EL (cell line): ENCODE measurements at regions not wholly inside any gene's neighbourhood (a gene's known extent, or its start where the extent isn't known, plus 50 kb on each side); places are given as distances from the start of the nearest gene placed in this dataset.
"Not testable (repeated sequence)": the region's sequence is repeated elsewhere in the genome, so short reads cannot be mapped to it uniquely, and the experiment has no call there.

Experiments used
- DNase-seq: peaks from one replicate; pipeline ENCODE4 v3.0.0-alpha.2; 2016

- no peak for DNase-seq
Observed at GRCh38 chr2:59204040-59204439, 962.9 kb upstream of the FANCL start.

GRCh38 chr2:59196491-59196890 lies 955.4 kb upstream of the FANCL start:
- DNase-seq: peak; percentile 5

- no peak for DNase-seq
Observed at GRCh38 chr2:59195851-59196250, 954.7 kb upstream of the FANCL start.

DNA sequence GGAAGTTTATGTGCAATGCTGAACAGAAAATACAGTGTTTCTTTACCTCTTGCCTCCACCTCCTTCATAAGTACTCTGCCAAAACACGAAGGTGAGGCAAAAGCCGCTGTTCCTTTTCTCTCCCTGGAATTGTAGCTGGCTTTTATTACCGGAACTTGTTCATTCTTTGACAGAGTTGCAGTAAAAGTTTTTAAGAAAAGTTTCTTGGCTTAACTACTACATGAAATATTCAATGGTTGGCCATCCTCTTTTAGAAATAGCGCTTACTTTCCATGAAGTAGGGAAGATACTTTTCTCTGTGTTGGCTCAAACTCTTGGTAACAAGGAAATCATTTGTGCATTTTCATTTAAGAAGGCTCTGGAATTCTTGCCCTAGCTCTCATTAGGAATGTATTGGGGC lies 950.7 kb upstream of the FANCL start:
- no peak for DNase-seq

- no peak for DNase-seq
Observed at GRCh38 chr2:59190518-59190917, 949.4 kb upstream of the FANCL start.

DNA sequence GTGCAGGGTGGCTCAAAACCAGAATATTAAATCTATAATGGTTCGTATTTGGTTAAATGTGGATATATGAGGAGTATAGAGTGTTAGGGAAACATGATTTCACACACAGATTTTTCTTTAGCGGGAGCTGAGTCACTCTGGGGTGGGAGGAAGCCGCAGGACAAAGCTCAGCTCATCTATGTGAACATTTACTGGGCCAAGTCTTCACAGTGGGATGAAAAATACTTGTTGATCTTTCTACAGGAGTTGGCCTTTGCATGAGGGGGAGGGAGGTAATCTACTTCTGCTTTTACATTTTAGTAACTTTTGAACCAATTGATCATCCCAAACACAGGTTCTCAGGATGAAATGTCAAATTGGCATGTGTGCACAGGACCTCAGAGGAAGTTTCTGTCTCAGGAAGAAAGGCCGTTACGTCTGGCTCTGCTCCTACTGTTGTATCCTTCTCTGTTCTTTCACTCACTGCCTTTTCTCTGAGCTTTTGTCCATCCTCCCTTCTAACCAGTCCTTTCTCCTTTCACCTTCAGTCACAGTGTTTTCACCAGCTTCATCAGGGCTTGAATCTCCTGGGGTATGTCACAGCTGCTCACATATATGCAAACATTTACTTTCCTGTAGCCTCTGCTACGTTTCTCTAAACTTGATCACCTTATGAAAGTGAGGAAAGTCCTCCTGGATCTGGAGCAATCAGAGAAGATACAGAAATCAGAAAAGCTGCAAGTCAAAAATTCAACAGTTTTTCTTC lies 943.3 kb upstream of the FANCL start:
- no peak for DNase-seq

GRCh38 chr2:59183070-59183469 lies 941.9 kb upstream of the FANCL start:
- no peak for DNase-seq

DNA sequence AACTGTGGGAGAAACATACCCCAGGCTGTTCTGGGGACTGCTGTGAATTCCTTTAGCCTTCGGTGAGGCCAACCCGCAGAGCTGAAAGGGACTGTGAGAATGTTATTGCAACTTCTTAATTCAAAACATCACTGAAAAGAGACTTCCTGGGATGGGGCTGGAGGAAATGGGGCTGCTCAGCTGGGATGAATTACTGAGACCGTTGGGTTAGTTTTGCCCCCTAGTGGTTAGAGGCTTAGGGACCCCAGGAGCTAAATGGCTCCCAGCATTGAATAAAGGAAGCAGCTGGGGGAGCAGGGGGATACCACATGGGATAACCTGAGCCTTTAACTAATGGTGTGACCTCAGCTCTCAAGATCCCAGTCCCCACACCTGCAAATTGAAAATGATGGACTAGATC lies 941.1 kb upstream of the FANCL start:
- peak; percentile 27 for DNase-seq

GRCh38 chr2:59181347-59181746 lies 940.2 kb upstream of the FANCL start:
- DNase-seq: no peak

DNA sequence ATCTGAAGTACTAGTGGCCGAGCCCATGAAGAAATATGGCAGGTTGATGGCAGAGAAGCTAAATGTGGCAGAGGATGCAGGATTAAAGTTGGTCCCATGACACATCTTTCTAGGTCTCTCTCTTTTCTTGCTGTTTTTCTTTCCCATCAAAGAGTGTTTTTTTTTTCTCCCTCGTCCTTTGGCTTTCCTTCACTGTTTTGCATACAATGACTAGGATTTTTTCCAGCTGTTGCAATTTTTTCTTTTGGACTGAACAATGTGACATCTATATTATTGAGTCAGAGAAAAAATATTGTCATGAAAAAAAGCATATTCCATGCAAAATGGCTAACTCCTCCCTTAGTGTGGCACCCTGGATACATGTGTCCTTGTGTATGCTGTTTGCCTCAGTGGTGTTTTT lies 939.5 kb upstream of the FANCL start:
- no peak for DNase-seq

- no peak for DNase-seq
Observed at GRCh38 chr2:59180111-59180510, 939.0 kb upstream of the FANCL start.

DNA sequence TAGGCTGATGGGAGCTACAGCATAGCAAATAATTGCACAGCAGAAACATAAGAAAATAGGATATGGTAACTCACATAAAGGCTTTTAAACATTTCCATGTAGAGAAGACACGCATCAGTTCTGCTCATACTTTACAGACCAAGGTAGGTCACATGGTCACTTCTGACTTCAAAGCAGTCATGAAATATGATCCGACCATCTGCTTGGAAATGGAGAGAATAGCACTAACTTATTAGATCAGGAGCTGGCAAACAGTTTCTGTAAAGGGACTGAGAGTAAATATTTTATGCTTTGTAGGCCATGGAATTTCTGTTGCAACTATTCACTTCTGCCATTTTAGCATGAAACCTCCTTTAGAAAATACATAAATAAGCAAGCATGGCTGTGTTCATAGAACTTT lies 936.6 kb upstream of the FANCL start:
- DNase-seq: no peak

- DNase-seq: no peak
Observed at GRCh38 chr2:59176737-59177136, 935.6 kb upstream of the FANCL start.

GRCh38 chr2:59174536-59175243 lies 933.6 kb upstream of the FANCL start:
- no peak for DNase-seq

- DNase-seq: no peak
Observed at GRCh38 chr2:59173325-59173724, 932.2 kb upstream of the FANCL start.

DNA sequence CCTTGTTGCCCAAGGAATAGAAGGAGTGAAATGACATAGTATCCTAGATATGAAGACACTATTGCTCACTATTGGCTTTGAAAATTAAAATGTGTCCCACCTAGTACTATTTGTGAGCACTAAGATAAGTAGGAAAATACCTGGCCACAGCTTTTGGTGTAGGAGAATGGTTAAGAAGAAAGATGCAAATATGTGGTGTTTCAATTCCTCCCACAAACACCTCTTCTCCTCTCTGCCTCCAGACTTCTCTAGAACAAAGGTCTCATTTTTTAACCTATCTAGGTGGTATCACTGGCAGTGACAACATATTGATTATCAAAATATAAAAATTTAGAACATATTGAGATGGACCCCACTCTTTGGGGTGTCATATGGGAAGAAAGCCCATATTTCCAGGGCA lies 929.9 kb upstream of the FANCL start:
- DNase-seq: no peak

DNA sequence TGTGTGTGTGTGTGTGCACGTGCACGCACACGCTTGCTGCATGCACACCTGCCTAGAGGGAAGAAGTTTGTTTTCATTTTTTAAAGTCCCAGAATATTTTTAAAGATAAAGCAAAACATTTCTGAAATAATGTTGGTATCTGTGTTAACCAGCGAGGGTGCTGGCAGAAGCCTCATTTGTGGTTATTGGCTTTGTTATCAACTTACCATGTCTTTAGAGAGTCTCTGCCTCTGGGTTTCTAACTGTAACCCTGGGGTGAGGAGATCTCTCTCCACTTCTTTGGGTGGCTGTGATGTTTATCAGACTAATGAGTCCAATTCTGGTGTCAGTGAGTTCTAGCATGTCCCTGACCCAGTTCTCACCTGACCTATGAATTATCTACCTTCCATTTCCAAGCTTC lies 927.6 kb upstream of the FANCL start:
- no peak for DNase-seq

DNA sequence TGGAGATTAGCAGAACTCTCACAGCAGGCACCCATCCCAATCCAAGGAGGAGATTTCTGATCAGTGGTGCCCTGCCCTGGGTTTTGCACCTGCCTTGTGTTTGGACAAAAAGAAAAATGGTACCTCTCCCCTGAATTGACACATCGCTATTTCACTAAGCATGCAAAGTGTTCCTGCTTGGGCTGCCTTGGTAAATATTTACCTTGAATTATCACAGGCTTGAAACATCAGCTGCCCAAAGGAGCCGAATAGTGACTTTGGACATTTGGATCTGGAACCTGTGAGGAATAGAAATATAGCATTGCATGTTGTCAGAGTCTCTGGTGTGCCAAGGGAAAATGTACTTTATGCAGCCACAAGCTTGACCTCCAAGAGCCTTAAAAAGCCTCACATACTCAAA lies 926.4 kb upstream of the FANCL start:
- no peak for DNase-seq

GRCh38 chr2:59157908-59158307 lies 916.8 kb upstream of the FANCL start:
- DNase-seq: not testable (repeated sequence)

- DNase-seq: no peak
Observed at GRCh38 chr2:59151805-59152204, 910.7 kb upstream of the FANCL start.

- peak; percentile 1 for DNase-seq
Observed at GRCh38 chr2:59150217-59150849, 909.2 kb upstream of the FANCL start.

DNA sequence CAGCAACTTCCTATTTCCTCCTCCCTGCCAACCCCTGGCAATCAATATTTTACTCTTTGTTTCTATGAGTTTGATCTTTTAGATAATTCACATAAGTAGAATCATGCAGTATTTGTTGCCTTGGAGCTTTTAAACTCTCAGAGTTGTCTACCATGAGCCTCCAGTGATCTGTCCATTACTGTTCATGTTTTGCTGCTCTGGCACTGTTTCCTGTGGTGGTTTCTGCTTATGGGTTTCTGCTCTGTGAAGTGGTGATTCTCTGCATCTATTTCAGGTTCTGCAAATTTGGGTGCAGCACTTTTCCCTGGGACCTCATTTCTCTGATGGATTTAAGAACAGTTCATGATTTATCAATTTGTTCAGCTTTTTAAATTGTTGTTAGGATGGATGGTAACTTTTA lies 908.1 kb upstream of the FANCL start:
- no peak for DNase-seq

DNA sequence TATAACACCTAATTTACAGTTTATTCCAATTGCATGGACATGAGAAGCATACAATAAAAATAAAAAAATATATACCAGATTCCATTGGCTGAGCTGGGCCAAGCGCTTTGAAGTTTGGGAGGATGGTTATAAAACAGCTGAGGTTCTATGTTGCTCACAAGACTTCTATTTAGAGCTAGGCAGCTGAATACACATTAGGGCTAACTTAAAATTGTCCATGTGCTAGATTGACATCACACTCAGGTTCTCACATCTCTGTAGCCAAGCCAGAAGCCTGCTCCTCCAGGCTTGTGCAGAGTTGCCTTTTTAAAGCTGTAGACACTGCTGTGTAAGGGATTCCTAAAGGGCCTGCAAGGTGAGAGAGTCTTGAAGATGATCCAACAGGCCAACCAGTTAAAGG lies 871.1 kb upstream of the FANCL start:
- DNase-seq: no peak

DNA sequence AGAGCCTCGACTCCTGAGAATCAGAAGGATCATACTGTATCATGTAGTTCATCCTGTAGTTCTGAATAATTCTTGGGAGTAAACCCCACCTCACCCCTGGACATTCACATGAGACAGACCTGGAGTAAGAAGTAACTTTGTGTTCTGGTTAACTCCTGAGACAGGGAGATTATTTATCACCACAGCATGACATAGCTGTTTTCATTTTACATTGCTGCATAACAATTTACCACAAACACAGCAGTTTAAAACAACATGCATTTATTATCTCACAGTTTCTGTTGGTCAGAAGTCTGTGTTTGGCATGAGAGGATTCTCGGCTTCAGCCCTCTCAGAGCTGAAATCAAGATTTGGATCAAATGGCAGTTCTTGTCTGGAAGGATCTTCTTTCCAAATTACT lies 855.8 kb upstream of the FANCL start:
- no peak for DNase-seq
